Keratinocyte (primary cell): ENCODE measurements at regions not wholly inside any gene's neighbourhood (a gene's known extent, or its start where the extent isn't known, plus 50 kb on each side); places are given as distances from the start of the nearest gene placed in this dataset.

Experiments
- DNase-seq: peaks from one replicate; pipeline ENCODE4 v3.0.0-alpha.2; 2011; ENCODE audit warnings: low read depth, missing footprints, low spot score
- FAIRE-seq: peaks from 2 replicates; lab custom pipeline; 2011; peaks lifted over from hg19 to GRCh38; lab: Jason Lieb, UNC
- H2AFZ ChIP-seq: 2 replicates; pipeline ENCODE4 v1.6.0; 2012; ENCODE audit warnings: low read length, control low read depth, inconsistent platforms; ENCODE audit not compliant: control insufficient read depth
- H3K27ac ChIP-seq: 2 replicates; pipeline ENCODE4 v1.5.1; 2011; ENCODE audit warnings: low read length; ENCODE audit not compliant: control insufficient read depth, insufficient read depth
- H3K27me3 ChIP-seq: 3 replicates; pipeline ENCODE4 v1.6.0; 2011; ENCODE audit warnings: low read length; ENCODE audit not compliant: control insufficient read depth, insufficient read depth; ENCODE audit errors: extremely low read depth
- H3K36me3 ChIP-seq, 2 experiments: 2 replicates in 1 of 2; 3 replicates in 1 of 2; pipeline ENCODE4 v1.5.1; 2011; ENCODE audit warnings: low read length in 2 of 2, mild to moderate bottlenecking in 1 of 2; ENCODE audit not compliant: control insufficient read depth in 2 of 2, insufficient read depth in 2 of 2; ENCODE audit errors: extremely low read depth in 1 of 2
- H3K4me1 ChIP-seq: 3 replicates; pipeline ENCODE4 v1.5.1; 2011; ENCODE audit warnings: low read length; ENCODE audit not compliant: control insufficient read depth, insufficient read depth; ENCODE audit errors: extremely low read depth
- H3K4me2 ChIP-seq: 3 replicates; pipeline ENCODE4 v1.6.0; 2011; ENCODE audit warnings: low read depth, low read length; ENCODE audit not compliant: control insufficient read depth, insufficient read depth; ENCODE audit errors: extremely low read depth
- H3K4me3 ChIP-seq, 3 experiments: fragments of 200-600 bp in 1 of 3; sonication (generic) in 1 of 3; 2 replicates in 2 of 3; 3 replicates in 1 of 3; pipeline ENCODE4 v1.5.1; 2011 to 2016; ENCODE audit warnings: low read length in 3 of 3, mild to moderate bottlenecking in 3 of 3, control low read depth in 2 of 3, inconsistent platforms in 1 of 3, low read depth in 1 of 3, mixed read lengths in 1 of 3, mixed run types in 1 of 3, moderate library complexity in 1 of 3; ENCODE audit not compliant: control insufficient read depth in 2 of 3, insufficient read depth in 2 of 3; ENCODE audit errors: extremely low read depth in 1 of 3
- H3K79me2 ChIP-seq: 2 replicates; pipeline ENCODE4 v1.6.0; 2012; ENCODE audit warnings: low read length; ENCODE audit not compliant: control insufficient read depth, insufficient read depth
- H3K9ac ChIP-seq: 3 replicates; pipeline ENCODE4 v1.6.0; 2011; ENCODE audit warnings: low read length; ENCODE audit not compliant: control insufficient read depth, insufficient read depth; ENCODE audit errors: extremely low read depth
- H3K9me1 ChIP-seq: 3 replicates; pipeline ENCODE4 v1.6.0; 2011; ENCODE audit warnings: low read length; ENCODE audit not compliant: control insufficient read depth, insufficient read depth; ENCODE audit errors: extremely low read depth
- H3K9me3 ChIP-seq: 2 replicates; pipeline ENCODE4 v1.5.1; 2012; ENCODE audit warnings: low read depth, low read length; ENCODE audit not compliant: control insufficient read depth
- H4K20me1 ChIP-seq: 3 replicates; pipeline ENCODE4 v1.6.0; 2011; ENCODE audit warnings: low read length; ENCODE audit not compliant: control insufficient read depth, insufficient read depth; ENCODE audit errors: extremely low read depth
- EZH2 ChIP-seq: IDR thresholded peaks from one replicate; pipeline ENCODE4 v1.6.1; 2012; ENCODE audit warnings: inconsistent platforms, mild to moderate bottlenecking, low read length, moderate library complexity
- dilution Hi-C: fragments of 300-500 bp; cut with MboI; formaldehyde crosslinking; loops from one replicate; pipeline ENCODE4 v1.7.0; 2020; ENCODE audit warnings: low sequenced_read_pairs; ENCODE audit not compliant: extremely low pct_ligation_motif_present
- TF ChIP-seq, protein P1 (sequence below), 3 experiments: IDR thresholded peaks in 1 of 3; conservative IDR thresholded peaks in 1 of 3; optimal IDR thresholded peaks in 1 of 3; 2 replicates in 2 of 3; 3 replicates in 1 of 3; pipeline versions ENCODE3 to v1.5.1; 2011; ENCODE audit warnings: low read length in 3 of 3, mild to moderate bottlenecking in 3 of 3, moderate library complexity in 2 of 3, control low read depth in 1 of 3, inconsistent platforms in 1 of 3; ENCODE audit not compliant: insufficient read depth in 2 of 3; ENCODE audit errors: extremely low read depth in 1 of 3

DNA sequence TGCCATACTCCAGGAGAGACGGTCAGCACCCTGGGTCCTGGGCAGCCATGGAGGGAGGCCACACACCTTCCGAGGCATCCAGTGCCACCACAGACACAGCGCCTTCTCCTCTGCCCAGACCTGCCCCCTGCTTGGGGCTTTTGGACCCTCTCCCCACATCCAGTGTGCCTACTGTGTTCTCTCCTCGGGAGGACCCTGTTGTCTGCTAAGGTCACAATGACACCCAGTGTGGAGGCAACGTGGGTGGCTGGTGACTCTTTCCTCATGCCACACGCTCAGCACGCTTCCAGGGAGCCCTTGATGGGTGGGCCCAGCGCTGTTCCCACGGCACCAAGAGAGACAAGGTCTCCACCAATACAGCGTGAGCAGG, 251.9 kb downstream of the EIPR1 start:
- Histone ChIP-seq H3K27me3 (no peaks in the 10 kb centered on the region), H2AFZ (peak overlapping the region; percentile 39), H3K9me1 (no peaks in the 10 kb centered on the region), H3K27ac (no peak overlapping the region), H3K4me1 (peaks cover 5% of the 10 kb centered on the region), H3K4me2 (peak overlapping the region; percentile 14), H4K20me1 (no peaks in the 10 kb centered on the region), H3K79me2 (no peaks in the 10 kb centered on the region), H3K4me3 (no peak overlapping the region), H3K9ac (no peak overlapping the region), H3K9me3 (no peaks in the 10 kb centered on the region), H3K36me3 (no peaks in the 10 kb centered on the region)
- no peak for FAIRE-seq
- no peak for DNase-seq
- TF ChIP-seq, protein P1, sequence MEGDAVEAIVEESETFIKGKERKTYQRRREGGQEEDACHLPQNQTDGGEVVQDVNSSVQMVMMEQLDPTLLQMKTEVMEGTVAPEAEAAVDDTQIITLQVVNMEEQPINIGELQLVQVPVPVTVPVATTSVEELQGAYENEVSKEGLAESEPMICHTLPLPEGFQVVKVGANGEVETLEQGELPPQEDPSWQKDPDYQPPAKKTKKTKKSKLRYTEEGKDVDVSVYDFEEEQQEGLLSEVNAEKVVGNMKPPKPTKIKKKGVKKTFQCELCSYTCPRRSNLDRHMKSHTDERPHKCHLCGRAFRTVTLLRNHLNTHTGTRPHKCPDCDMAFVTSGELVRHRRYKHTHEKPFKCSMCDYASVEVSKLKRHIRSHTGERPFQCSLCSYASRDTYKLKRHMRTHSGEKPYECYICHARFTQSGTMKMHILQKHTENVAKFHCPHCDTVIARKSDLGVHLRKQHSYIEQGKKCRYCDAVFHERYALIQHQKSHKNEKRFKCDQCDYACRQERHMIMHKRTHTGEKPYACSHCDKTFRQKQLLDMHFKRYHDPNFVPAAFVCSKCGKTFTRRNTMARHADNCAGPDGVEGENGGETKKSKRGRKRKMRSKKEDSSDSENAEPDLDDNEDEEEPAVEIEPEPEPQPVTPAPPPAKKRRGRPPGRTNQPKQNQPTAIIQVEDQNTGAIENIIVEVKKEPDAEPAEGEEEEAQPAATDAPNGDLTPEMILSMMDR (optimal IDR thresholded peaks at IDR 0.05 in 1 of 3, IDR thresholded peaks at IDR 0.05 in 1 of 3, conservative IDR thresholded peaks at IDR 0.05 in 1 of 3; ENCODE audit: extremely low read depth in 1 of 3, insufficient read depth in 2 of 3, low read length in 3 of 3): no peak
- TF ChIP-seq EZH2: no peak
- dilution Hi-C loops: no loop called here

DNA sequence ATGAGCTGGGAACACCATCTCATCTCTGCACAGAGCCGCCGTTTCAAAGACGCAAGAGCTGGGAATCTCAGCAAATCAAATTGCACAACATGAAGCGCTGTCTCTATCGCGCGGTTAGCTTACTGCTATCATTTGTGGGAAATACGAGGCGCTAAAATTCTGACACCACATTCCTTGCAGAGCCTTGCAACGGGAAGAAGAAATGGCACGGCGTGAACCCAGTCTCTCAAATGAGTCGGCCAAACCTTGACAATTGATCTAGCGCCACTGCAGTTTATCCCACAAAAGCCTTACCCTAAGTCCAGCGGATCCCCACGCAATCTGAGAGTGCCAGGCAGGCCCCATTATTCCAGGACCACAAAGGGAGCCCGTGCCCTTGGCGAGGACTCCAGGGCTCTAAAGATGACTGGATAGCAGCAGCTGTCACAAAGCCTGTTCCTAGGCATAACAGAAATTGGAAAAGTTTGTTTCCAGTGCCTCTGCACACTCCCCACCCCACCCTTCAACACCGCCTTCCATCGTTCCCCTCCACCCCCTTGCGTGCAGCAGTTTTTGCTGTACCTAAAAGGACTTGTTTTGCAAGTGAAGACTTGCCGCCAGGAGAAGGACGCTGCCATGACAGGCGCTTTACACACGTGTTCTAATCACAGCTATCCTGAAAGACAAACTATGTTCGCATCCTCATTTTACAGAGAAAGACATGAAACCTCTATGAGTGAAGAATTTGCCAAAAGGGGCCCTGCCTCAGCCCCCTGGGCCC, 252.4 kb downstream of the EIPR1 start:
- dilution Hi-C loops: no loop called here
- Histone ChIP-seq H3K4me3 (no peak overlapping the region), H3K36me3 (no peaks in the 10 kb centered on the region), H3K27ac (no peak overlapping the region), H3K79me2 (no peaks in the 10 kb centered on the region), H4K20me1 (no peaks in the 10 kb centered on the region), H3K9me1 (no peaks in the 10 kb centered on the region), H3K27me3 (no peaks in the 10 kb centered on the region), H3K9me3 (no peaks in the 10 kb centered on the region), H3K9ac (no peak overlapping the region), H3K4me1 (peaks cover 5% of the 10 kb centered on the region), H3K4me2 (peak overlapping the region; percentile 14), H2AFZ (peak overlapping the region; percentile 39)
- TF ChIP-seq EZH2: no peak
- no peak for DNase-seq
- FAIRE-seq: no peak

DNA sequence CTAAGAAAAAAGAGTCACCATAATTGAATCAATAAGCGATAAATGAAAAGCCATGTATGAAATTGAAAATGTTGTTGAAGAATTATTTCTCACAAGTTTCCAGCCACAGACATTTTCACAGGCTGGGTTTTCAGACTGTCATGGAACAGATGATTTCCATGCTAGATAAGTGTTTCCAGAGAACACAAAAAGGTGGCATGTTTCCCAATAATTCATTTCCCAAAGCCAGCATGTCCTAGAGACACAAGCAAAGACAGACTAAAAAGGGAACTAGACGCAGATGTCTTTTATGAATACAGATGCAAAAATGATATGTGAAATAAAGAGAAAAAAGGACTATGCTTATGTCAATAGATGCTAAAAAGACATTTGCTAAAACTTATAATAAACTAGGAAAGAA, 255.1 kb downstream of the EIPR1 start:
- Histone ChIP-seq H4K20me1 (no peaks in the 10 kb centered on the region), H3K9me3 (no peaks in the 10 kb centered on the region), H3K9ac (no peak overlapping the region), H3K27ac (no peak overlapping the region), H3K79me2 (no peaks in the 10 kb centered on the region), H3K36me3 (no peaks in the 10 kb centered on the region), H3K9me1 (no peaks in the 10 kb centered on the region), H3K4me2 (no peak overlapping the region), H3K27me3 (no peaks in the 10 kb centered on the region), H3K4me3 (no peak overlapping the region), H2AFZ (no peak overlapping the region), H3K4me1 (peaks cover 5% of the 10 kb centered on the region)
- dilution Hi-C loops: no loop called here
- FAIRE-seq (no peak), DNase-seq (no peak)
- TF ChIP-seq, protein P1 (optimal IDR thresholded peaks at IDR 0.05 in 1 of 3, IDR thresholded peaks at IDR 0.05 in 1 of 3, conservative IDR thresholded peaks at IDR 0.05 in 1 of 3; ENCODE audit: extremely low read depth in 1 of 3, insufficient read depth in 2 of 3, low read length in 3 of 3): no peak
- no peak for TF ChIP-seq EZH2
